ENCODE measurements at regions not wholly inside any gene's neighbourhood (a gene's known extent, or its start where the extent isn't known, plus 50 kb on each side); places are given as distances from the start of the nearest gene placed in this dataset.

DNA sequence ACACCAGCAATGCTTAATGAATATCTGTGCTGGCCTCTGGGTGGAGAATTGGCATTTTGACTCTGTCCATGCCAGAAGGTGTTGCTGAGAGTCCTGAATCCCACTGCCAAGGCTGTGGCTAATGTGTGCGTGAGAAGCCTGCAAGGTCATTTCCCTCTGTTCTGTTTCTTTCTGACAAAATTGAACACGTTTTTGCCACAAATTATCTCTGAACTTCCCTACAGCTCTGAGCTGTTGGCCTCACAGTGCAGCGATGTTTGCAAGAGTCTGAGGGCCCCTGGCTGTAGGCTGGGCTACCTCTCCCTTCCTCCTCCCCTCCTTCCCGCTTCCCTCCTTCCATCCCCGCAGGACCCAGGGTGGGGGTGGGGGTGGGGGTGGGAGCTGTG, 154.1 kb upstream of the HS6ST1 start:
- H3K9ac ChIP-seq (ENCODE audit: low read length), result no peak overlapping the region
- no peak overlapping the region for H3K4me3 ChIP-seq (ENCODE audit: insufficient read depth, low read length, poor library complexity, severe bottlenecking)
- no peak overlapping the region for H3K27ac ChIP-seq (ENCODE audit: low read depth, low read length)

DNA sequence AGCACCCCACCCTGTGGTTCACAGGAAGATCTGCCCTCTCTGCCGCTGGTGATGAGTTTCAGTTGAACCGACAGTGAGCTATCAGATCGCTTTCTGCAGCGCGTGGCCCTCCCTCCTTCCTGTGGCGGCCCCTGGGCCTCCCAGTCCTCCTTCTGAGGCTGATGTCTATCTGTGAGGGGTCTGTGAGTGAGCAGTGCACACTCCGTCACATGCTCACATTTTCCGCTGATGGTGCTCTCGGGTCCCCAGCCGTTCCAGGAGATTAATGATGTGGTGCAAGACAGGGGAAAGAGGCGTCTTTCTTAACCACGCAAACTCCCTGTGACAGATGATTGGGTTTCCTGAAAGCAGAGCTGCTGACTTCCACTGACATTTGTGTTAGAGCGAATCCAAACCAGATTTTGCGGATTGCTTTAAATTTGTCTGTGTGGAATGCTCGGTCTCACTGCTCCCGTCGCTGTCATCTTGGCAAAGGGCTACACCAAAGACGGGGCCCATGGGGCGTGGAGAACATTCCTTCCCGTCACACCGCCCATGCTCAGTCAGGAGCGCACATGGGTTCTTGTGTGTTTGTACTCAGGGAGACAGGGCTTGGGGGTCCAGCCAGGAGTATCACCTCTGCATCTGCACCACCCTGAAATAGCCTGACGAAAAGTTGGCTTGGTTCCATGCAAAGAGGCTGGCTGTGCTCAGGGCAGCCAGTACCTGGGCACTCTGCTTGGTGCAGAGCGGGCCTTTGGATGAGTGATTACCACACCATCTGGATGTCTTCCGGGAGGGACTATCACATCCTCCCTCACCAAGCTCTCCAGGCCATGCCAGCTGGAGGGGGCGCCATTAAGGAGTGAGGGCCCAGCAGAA, 154.7 kb upstream of the HS6ST1 start:
- Histone ChIP-seq H3K9ac (ENCODE audit: low read length) (no peak overlapping the region), H3K27me3 (ENCODE audit: low read length) (no peaks in the 10 kb centered on the region), H2AFZ (ENCODE audit: low read depth, low read length, severe bottlenecking) (no peak overlapping the region), H3K27ac (ENCODE audit: low read depth, low read length) (no peak overlapping the region), H4K20me1 (ENCODE audit: low read depth, low read length) (no peaks in the 10 kb centered on the region), H3K79me2 (ENCODE audit: insufficient read depth, low read length) (no peaks in the 10 kb centered on the region), H3K4me3 (ENCODE audit: insufficient read depth, low read length, poor library complexity, severe bottlenecking) (no peak overlapping the region), H3K36me3 (ENCODE audit: low read length) (no peaks in the 10 kb centered on the region), H3K9me2 (replicated peaks; ENCODE audit: insufficient read depth, low read length) (no peaks in the 10 kb centered on the region), H3K4me2 (ENCODE audit: low read depth, low read length, poor library complexity, severe bottlenecking) (no peak overlapping the region), H3F3A (ENCODE audit: insufficient read depth) (no peaks in the 10 kb centered on the region), H3K9me3 (ENCODE audit: insufficient read depth, low read length) (peaks cover 22% of the 10 kb centered on the region; the same call in 1 of the 2 replicates)
- TF ChIP-seq, protein P1, sequence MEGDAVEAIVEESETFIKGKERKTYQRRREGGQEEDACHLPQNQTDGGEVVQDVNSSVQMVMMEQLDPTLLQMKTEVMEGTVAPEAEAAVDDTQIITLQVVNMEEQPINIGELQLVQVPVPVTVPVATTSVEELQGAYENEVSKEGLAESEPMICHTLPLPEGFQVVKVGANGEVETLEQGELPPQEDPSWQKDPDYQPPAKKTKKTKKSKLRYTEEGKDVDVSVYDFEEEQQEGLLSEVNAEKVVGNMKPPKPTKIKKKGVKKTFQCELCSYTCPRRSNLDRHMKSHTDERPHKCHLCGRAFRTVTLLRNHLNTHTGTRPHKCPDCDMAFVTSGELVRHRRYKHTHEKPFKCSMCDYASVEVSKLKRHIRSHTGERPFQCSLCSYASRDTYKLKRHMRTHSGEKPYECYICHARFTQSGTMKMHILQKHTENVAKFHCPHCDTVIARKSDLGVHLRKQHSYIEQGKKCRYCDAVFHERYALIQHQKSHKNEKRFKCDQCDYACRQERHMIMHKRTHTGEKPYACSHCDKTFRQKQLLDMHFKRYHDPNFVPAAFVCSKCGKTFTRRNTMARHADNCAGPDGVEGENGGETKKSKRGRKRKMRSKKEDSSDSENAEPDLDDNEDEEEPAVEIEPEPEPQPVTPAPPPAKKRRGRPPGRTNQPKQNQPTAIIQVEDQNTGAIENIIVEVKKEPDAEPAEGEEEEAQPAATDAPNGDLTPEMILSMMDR (IDR thresholded peaks at IDR 0.05; ENCODE audit: insufficient read depth, low read length, poor library complexity, severe bottlenecking), result no peak
- TF ChIP-seq EZH2phosphoT487 (conservative IDR thresholded peaks at IDR 0.05; ENCODE audit: low read length), result no peak

More for the DNA sequence above, 154.1 kb upstream of the HS6ST1 start:
- no peaks in the 10 kb centered on the region for H3K27me3 ChIP-seq (ENCODE audit: low read length)
- peaks cover 26% of the 10 kb centered on the region; the same call in 1 of the 2 replicates for H3K9me3 ChIP-seq (ENCODE audit: insufficient read depth, low read length)
- no peak overlapping the region for H2AFZ ChIP-seq (ENCODE audit: low read depth, low read length, severe bottlenecking)
- no peaks in the 10 kb centered on the region for H3F3A ChIP-seq (ENCODE audit: insufficient read depth)
- TF ChIP-seq, protein P1 (IDR thresholded peaks at IDR 0.05; ENCODE audit: insufficient read depth, low read length, poor library complexity, severe bottlenecking), result no peak
- no peak for TF ChIP-seq EZH2phosphoT487 (conservative IDR thresholded peaks at IDR 0.05; ENCODE audit: low read length)
- H3K9me2 ChIP-seq (replicated peaks; ENCODE audit: insufficient read depth, low read length), result no peaks in the 10 kb centered on the region
- no peak overlapping the region for H3K4me2 ChIP-seq (ENCODE audit: low read depth, low read length, poor library complexity, severe bottlenecking)
- H3K36me3 ChIP-seq (ENCODE audit: low read length), result no peaks in the 10 kb centered on the region
- H4K20me1 ChIP-seq (ENCODE audit: low read depth, low read length), result no peaks in the 10 kb centered on the region
- H3K79me2 ChIP-seq (ENCODE audit: insufficient read depth, low read length), result no peaks in the 10 kb centered on the region

DNA sequence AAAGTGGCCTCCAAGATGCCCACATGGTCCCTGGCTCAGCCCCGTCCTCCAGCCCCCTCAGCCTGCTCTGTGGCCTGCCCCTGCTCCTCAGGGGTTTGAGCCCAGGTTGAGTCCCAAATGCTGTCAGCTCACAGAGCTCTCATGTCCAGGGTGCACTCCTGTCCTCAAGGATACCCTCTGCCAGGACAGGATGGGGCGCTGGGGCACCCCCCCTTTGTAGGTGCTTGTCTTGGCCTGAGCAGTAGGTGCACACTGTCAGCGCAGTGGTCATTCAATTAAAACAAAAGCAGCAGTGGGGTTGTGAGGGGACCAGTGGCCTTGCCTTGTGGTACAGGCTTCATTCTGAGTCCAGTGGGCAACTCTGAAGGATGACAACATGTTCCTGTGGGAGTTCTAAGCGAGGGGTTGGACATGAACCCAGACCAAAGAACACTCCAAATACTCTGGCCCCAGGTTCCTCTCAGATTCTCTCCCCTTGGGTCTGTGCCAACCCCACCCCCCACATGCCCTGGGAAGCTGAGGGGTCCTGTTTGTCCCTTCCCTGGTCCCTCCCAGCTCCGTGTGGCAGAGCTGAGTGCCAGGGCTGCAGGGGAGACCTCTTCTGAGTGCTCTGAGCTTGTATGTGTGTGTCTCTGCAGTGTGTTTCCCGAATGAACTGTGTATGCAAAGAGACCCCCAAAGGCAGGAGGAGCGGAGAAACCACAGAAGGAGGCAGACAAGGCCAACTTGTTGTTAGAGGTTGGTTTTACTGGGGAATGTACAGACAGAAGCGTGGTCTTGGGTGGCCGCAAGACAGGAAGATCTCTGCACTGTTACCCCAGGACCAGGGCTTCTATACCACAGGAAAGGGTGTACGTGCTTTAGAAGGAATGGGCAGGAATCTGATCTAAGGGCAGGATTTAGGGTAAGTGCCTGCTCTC, 155.6 kb upstream of the HS6ST1 start:
- H4K20me1 ChIP-seq (ENCODE audit: low read depth, low read length), result no peaks in the 10 kb centered on the region
- no peak overlapping the region for H3K27ac ChIP-seq (ENCODE audit: low read depth, low read length)
- TF ChIP-seq, protein P1 (IDR thresholded peaks at IDR 0.05; ENCODE audit: insufficient read depth, low read length, poor library complexity, severe bottlenecking), result no peak
- no peak for TF ChIP-seq EZH2phosphoT487 (conservative IDR thresholded peaks at IDR 0.05; ENCODE audit: low read length)
- H3F3A ChIP-seq (ENCODE audit: insufficient read depth), result no peaks in the 10 kb centered on the region
- no peak overlapping the region for H2AFZ ChIP-seq (ENCODE audit: low read depth, low read length, severe bottlenecking)
- H3K36me3 ChIP-seq (ENCODE audit: low read length), result no peaks in the 10 kb centered on the region
- H3K79me2 ChIP-seq (ENCODE audit: insufficient read depth, low read length), result no peaks in the 10 kb centered on the region
- peaks cover 14% of the 10 kb centered on the region; the same call in 1 of the 2 replicates for H3K9me3 ChIP-seq (ENCODE audit: insufficient read depth, low read length)
- H3K27me3 ChIP-seq (ENCODE audit: low read length), result no peaks in the 10 kb centered on the region
- no peak overlapping the region for H3K4me3 ChIP-seq (ENCODE audit: insufficient read depth, low read length, poor library complexity, severe bottlenecking)
- H3K9ac ChIP-seq (ENCODE audit: low read length), result no peak overlapping the region
- H3K4me2 ChIP-seq (ENCODE audit: low read depth, low read length, poor library complexity, severe bottlenecking), result no peak overlapping the region
- H3K9me2 ChIP-seq (replicated peaks; ENCODE audit: insufficient read depth, low read length), result no peaks in the 10 kb centered on the region
